Fibroblast of peridontal ligament (primary cell): ENCODE measurements at regions not wholly inside any gene's neighbourhood (a gene's known extent, or its start where the extent isn't known, plus 50 kb on each side); places are given as distances from the start of the nearest gene placed in this dataset.

ENCODE experiments used
- DNase-seq: peaks from one replicate; pipeline ENCODE4 v3.0.0-alpha.2; 2010; ENCODE audit errors: extremely low read depth

DNA sequence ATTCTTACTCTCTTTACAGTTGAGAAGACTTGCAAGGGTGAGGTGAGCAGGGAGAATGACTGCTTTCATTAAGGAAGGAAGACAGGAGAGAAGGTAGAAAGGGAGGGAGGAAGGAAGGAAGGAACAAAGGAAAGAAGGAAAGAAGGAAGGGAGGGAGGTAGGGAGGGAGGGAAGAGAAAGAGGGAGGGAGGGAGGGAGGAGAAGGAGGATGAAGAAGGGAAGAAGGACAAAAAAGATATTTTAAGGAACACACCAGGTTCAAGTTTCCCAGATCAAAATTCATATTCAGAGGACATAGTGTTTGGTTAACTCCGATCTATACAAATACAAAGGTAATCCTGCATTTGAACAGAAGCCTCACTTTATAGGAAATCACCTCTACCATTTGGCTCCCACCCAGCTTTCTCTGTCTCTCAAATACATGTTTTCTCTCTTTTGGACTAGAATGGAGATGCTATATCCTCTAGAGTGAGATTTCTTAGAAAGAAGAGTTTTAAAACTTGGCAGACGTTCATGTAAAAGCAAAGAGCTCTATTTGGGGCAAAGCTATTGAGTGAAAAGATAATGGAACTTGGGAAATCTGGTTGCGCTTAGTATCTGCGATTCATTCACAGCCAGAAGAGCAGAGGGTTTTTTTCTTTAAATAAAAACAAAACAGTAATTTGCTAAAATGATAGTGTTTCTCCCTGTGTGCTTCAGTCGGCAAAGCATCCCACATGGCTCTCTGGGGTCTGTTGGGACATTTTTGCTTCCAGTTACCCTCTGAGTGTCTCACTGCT lies 261.9 kb upstream of the LYZL1 start:
- DNase-seq: no peak

GRCh38 chr10:29028486-29028885 lies 260.4 kb upstream of the LYZL1 start:
- DNase-seq: no peak

GRCh38 chr10:29030900-29031299 lies 258.0 kb upstream of the LYZL1 start:
- DNase-seq: peak; percentile 34

GRCh38 chr10:29032169-29032568 lies 256.7 kb upstream of the LYZL1 start:
- DNase-seq: no peak

- DNase-seq: no peak
Observed at GRCh38 chr10:29033311-29033940, 255.4 kb upstream of the LYZL1 start.

DNA sequence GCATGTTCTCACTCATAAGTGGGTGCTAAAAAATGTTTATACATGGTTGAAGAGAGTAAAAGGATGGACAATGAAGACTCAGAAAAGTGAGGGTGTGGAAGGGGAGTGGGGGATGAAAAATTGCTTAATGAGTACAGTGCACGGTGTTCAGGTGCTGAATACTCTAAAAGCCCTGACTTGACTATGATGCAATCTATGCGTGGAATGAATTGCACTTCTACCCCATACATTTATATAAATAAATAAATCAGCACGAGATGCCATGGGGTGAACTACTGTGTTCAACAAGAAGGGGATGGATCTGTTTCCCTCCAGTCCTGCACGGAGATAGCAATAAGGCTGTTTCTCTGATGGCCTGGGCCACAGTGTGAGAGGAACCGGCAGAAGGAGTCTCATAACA lies 254.3 kb upstream of the LYZL1 start:
- no peak for DNase-seq

GRCh38 chr10:29035721-29036120 lies 253.1 kb upstream of the LYZL1 start:
- DNase-seq: no peak

DNA sequence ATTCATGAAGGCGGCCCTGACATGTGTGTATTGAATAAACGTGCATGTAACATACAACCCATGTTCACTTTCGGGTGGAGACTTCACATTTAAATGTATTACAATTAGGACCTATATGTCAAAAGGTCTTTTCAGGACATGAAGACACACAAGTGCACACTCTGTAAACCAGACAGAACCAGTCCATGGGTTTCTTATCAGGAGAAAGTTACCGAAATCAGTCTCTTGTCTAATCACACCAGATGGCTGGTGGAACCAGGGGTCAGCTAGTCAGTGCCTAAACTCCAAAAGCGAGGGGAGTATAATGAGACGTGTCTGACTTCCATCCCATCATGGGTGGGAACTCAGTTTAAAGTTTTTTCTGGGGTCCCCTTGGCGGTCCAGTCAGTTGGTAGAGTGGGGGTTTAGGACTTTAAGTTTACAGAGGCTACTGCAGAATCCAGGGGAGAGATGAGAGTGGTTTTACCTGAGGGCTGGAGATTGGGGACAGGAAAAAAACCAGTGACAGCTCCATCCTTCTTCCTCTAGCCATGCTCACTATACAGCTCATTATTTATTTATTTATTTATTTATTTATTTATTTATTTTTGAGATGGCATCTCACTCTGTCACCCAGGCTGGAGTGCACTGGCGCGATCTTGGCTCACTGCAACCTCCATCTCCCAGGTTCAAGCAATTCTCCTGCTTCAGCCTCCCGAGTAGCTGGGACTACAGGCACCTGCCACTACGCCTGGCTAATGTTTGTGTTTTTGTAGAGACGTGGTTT lies 251.3 kb upstream of the LYZL1 start:
- DNase-seq: no peak

DNA sequence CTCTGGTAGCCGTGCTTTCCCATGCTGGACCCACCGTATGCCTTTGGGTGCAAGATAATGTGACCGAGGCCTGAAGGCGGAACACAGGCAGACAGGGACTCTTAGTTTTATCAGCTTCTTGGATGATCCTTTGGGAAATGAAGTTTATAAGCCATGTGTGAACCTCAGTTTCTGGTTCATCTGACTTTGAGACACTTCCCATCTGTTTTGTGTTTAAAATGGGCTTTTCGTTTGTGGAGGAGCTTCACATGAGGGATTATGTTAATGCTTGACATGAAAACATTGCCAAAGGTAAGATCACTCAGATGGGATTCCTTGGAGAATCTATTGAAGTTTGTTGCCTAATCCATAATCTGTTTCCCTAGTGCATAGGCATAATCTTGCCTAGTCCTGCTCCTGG lies 249.8 kb upstream of the LYZL1 start:
- DNase-seq: peak; percentile 43

DNA sequence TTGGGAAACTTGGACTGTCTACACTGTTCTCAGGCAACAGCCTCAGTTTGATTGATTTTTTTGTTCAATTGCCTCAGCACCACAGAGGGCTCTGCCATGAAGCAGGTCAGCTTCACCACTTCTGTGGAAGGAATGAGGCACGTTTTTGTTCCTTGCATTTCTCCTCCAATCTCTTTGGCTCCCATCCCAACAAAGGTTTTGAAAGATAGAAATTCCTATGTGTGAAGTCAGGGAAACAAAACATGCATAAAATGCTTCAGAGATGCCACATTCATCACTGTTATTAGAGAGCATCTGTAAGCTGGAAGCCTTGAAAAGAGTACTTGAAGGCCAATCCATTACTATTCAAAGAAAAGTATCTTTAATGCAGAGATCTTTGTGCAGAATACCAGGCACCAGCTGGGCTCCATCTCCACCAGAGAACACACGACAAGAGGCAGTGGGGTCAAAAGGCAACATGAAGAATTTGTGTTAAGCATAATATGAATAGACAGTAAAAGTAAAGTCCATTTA lies 249.1 kb upstream of the LYZL1 start:
- peak; percentile 96 for DNase-seq

GRCh38 chr10:29041616-29042015 lies 247.3 kb upstream of the LYZL1 start:
- peak; percentile 86 for DNase-seq

GRCh38 chr10:29048506-29048905 lies 240.4 kb upstream of the LYZL1 start:
- DNase-seq: no peak

DNA sequence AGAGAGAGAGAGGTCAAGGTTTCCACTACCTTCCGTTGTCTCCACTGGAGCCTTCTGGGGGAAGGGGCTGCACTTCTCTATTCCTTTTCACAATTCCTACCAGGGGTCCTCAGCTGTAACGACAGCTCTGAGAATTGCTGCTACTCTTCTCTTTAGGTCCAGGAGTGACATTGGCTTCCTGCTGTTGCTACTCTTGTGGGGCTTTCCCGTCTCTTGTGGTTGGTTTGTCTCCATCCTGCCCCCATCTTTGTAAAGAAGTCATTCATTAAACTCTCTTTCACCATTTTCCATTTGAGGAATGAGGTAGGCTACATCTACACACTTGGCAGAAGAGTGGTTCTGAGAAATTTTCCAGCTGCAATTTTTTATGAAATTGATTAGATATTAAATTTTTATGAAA lies 238.8 kb upstream of the LYZL1 start:
- no peak for DNase-seq

GRCh38 chr10:29055101-29055500 lies 233.8 kb upstream of the LYZL1 start:
- no peak for DNase-seq

GRCh38 chr10:29056729-29057128 lies 232.1 kb upstream of the LYZL1 start:
- DNase-seq: no peak

DNA sequence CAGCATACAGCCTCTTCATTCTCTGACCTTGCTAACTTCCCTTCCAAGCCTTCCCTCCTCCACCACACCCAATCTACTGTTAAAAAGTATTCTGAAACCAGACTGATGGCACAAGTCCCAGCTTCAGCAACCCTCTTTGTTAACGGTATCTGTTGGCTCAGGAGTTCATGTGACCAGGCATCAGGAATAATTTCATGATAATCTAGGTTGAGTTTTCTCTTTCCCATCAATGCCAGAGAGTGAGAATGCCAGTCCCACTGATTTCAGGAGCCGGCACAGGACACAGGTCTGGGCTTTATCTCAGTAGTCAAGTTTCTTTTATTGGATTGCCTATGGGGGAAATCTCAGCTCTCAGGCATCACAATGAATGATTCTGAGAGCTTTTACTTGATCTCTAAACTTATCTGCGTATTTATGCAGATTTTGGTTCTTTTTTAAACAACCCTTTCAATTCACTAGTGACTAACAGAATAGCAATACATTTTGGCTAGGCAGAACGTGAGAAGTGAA lies 231.0 kb upstream of the LYZL1 start:
- DNase-seq: peak; percentile 49

GRCh38 chr10:29063806-29064644 lies 224.8 kb upstream of the LYZL1 start:
- DNase-seq: peak; percentile 35

DNA sequence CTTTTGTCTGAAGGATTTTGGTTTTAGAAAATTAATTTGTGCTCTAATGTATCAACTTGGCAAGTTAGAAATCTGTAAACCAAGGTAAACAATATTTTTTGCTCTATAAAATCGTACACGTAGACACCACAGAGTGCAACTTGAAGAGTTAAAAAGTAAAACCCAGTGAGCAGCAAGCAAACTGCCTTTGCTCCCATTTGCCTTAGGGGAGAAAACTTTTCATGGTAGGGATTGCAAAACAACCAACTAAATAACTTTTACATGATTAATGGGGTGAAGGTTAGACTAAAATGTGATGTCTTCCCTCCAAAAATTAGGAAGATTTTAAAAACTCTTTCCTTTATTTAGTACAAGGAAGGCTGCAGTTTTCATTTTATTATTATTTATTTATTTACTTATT lies 224.2 kb upstream of the LYZL1 start:
- DNase-seq: no peak

- no peak for DNase-seq
Observed at GRCh38 chr10:29067161-29067560, 221.7 kb upstream of the LYZL1 start.

- no peak for DNase-seq
Observed at GRCh38 chr10:29067628-29068027, 221.2 kb upstream of the LYZL1 start.

DNA sequence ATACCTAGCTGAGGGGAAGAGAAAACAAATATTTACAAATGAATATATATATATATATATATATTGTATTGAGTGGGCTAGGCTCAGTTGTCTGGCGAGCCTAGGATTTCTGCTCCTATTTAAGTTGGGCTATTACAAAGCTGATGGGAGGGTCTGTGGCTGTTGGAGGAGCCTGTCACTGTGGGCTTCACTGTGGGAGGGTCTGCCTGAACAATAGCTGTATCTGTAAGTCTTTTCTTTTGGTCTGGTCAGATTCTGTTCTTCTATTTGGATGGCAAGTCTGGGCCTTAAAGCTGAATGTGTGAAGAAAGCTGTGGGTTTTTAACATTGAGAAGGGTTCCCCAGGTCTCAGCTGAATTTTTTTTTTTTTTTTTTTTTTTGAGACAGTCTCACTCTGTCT lies 220.6 kb upstream of the LYZL1 start:
- no peak for DNase-seq
